ENCODE measurements at regions not wholly inside any gene's neighbourhood (a gene's known extent, or its start where the extent isn't known, plus 50 kb on each side); places are given as distances from the start of the nearest gene placed in this dataset.

- no peak for DNase-seq
These were observed 69.9 kb downstream of the SERPINA3 start for GRCh38 chr14:94682061-94682516.

GRCh38 chr14:94681300-94682060, 69.3 kb downstream of the SERPINA3 start:
- no peak for DNase-seq

GRCh38 chr14:94680862-94681288, 68.7 kb downstream of the SERPINA3 start:
- DNase-seq = no peak

- no peak for DNase-seq
These were observed 68.0 kb downstream of the SERPINA3 start for GRCh38 chr14:94679937-94680861.

GRCh38 chr14:94679106-94679810, 67.1 kb downstream of the SERPINA3 start:
- DNase-seq = no peak

GRCh38 chr14:94677747-94678146, 65.6 kb downstream of the SERPINA3 start:
- DNase-seq = no peak

- no peak for DNase-seq
These were observed 65.0 kb downstream of the SERPINA3 start for GRCh38 chr14:94677213-94677612.

- no peak for DNase-seq
These were observed 64.4 kb downstream of the SERPINA3 start for GRCh38 chr14:94676495-94677185.

GRCh38 chr14:94675036-94675435, 62.8 kb downstream of the SERPINA3 start:
- DNase-seq = no peak

GRCh38 chr14:94673781-94674231, 61.6 kb downstream of the SERPINA3 start:
- no peak for DNase-seq

All from NCI-H526 treated with DMSO at 0.1 percent for 48 hours (cell line).